HTR-8/SVneo (cell line): ENCODE measurements at regions not wholly inside any gene's neighbourhood (a gene's known extent, or its start where the extent isn't known, plus 50 kb on each side); places are given as distances from the start of the nearest gene placed in this dataset.
"Not testable (repeated sequence)": the region's sequence is repeated elsewhere in the genome, so short reads cannot be mapped to it uniquely, and the experiment has no call there.

ENCODE experiments used
- DNase-seq: peaks from one replicate; pipeline ENCODE4 v3.0.0; 2011; ENCODE audit warnings: low spot score, mixed read lengths; ENCODE audit not compliant: insufficient read length
- FAIRE-seq: peaks from 2 replicates; lab custom pipeline; 2011; peaks lifted over from hg19 to GRCh38; lab: Jason Lieb, UNC

- DNase-seq, result peak; percentile 61
- peak; percentile 36 for FAIRE-seq
These were observed 279.6 kb upstream of the TMEM132C start for GRCh38 chr12:127987199-127987901.

GRCh38 chr12:127991485-127991884 is 275.5 kb upstream of the TMEM132C start:
- DNase-seq, result no peak
- no peak for FAIRE-seq

GRCh38 chr12:127998988-127999387 is 268.0 kb upstream of the TMEM132C start:
- FAIRE-seq (peak; percentile 4), DNase-seq (peak; percentile 70)

- FAIRE-seq, result no peak
These were observed 262.5 kb upstream of the TMEM132C start for GRCh38 chr12:128004383-128004938.

GRCh38 chr12:128007250-128007649 is 259.7 kb upstream of the TMEM132C start:
- FAIRE-seq, result no peak

More at GRCh38 chr12:128004383-128004938, 262.5 kb upstream of the TMEM132C start:
- DNase-seq, result no peak

GRCh38 chr12:128008341-128008740 is 258.6 kb upstream of the TMEM132C start:
- FAIRE-seq, result no peak
- no peak for DNase-seq

More at GRCh38 chr12:128007250-128007649, 259.7 kb upstream of the TMEM132C start:
- DNase-seq, result no peak

- FAIRE-seq (no peak), DNase-seq (no peak)
These were observed 257.9 kb upstream of the TMEM132C start for GRCh38 chr12:128009108-128009507.

GRCh38 chr12:128012110-128012509 is 254.9 kb upstream of the TMEM132C start:
- FAIRE-seq (no peak), DNase-seq (no peak)

GRCh38 chr12:128015276-128015675 is 251.7 kb upstream of the TMEM132C start:
- FAIRE-seq (no peak), DNase-seq (no peak)

- no peak for DNase-seq
- FAIRE-seq, result no peak
These were observed 248.9 kb upstream of the TMEM132C start for GRCh38 chr12:128018067-128018466.

- no peak for DNase-seq
- FAIRE-seq, result no peak
These were observed 246.9 kb upstream of the TMEM132C start for GRCh38 chr12:128019996-128020544.

- FAIRE-seq (no peak), DNase-seq (no peak)
These were observed 245.4 kb upstream of the TMEM132C start for GRCh38 chr12:128021561-128021960.

- FAIRE-seq, result no peak
- DNase-seq, result no peak
These were observed 241.3 kb upstream of the TMEM132C start for GRCh38 chr12:128025589-128026245.

- DNase-seq (no peak), FAIRE-seq (no peak)
These were observed 240.0 kb upstream of the TMEM132C start for GRCh38 chr12:128026696-128027574.

- FAIRE-seq, result no peak
- no peak for DNase-seq
These were observed 233.5 kb upstream of the TMEM132C start for GRCh38 chr12:128033473-128033872.

GRCh38 chr12:128040971-128041370 is 226.0 kb upstream of the TMEM132C start:
- DNase-seq (no peak), FAIRE-seq (no peak)

GRCh38 chr12:128042283-128042682 is 224.7 kb upstream of the TMEM132C start:
- not testable (repeated sequence) for DNase-seq, FAIRE-seq

GRCh38 chr12:128042825-128043224 is 224.1 kb upstream of the TMEM132C start:
- DNase-seq, result no peak
- FAIRE-seq, result no peak

- DNase-seq, result no peak
- FAIRE-seq, result no peak
These were observed 223.7 kb upstream of the TMEM132C start for GRCh38 chr12:128043317-128043716.
